Pons (tissue), 1 donor: ENCODE measurements at regions not wholly inside any gene's neighbourhood (a gene's known extent, or its start where the extent isn't known, plus 50 kb on each side); places are given as distances from the start of the nearest gene placed in this dataset.
"Not testable (repeated sequence)": the region's sequence is repeated elsewhere in the genome, so short reads cannot be mapped to it uniquely, and the experiment has no call there.

Experiments
- DNase-seq: peaks from one replicate; pipeline ENCODE4 v3.0.0-alpha.2; 2016; ENCODE audit warnings: low spot score

GRCh38 chr2:205865056-205865455 is 182.8 kb downstream of the NRP2 start:
- no peak for DNase-seq

GRCh38 chr2:205864491-205864890 is 182.2 kb downstream of the NRP2 start:
- DNase-seq: no peak

GRCh38 chr2:205862761-205863160 is 180.5 kb downstream of the NRP2 start:
- DNase-seq: not testable (repeated sequence)

- DNase-seq: no peak
Observed at GRCh38 chr2:205860885-205861284, 178.6 kb downstream of the NRP2 start.

- no peak for DNase-seq
Observed at GRCh38 chr2:205860181-205860580, 177.9 kb downstream of the NRP2 start.

- no peak for DNase-seq
Observed at GRCh38 chr2:205858881-205859441, 176.7 kb downstream of the NRP2 start.

GRCh38 chr2:205858275-205858674 is 176.0 kb downstream of the NRP2 start:
- DNase-seq: no peak

GRCh38 chr2:205857520-205858237 is 175.4 kb downstream of the NRP2 start:
- no peak for DNase-seq

- DNase-seq: no peak
Observed at GRCh38 chr2:205852457-205852856, 170.2 kb downstream of the NRP2 start.

- no peak for DNase-seq
Observed at GRCh38 chr2:205850611-205851010, 168.3 kb downstream of the NRP2 start.

- DNase-seq: no peak
Observed at GRCh38 chr2:205850132-205850531, 167.8 kb downstream of the NRP2 start.

- DNase-seq: no peak
Observed at GRCh38 chr2:205849136-205849535, 166.8 kb downstream of the NRP2 start.

GRCh38 chr2:205848601-205849000 is 166.3 kb downstream of the NRP2 start:
- no peak for DNase-seq
